ENCODE measurements at regions not wholly inside any gene's neighbourhood (a gene's known extent, or its start where the extent isn't known, plus 50 kb on each side); places are given as distances from the start of the nearest gene placed in this dataset.

DNA sequence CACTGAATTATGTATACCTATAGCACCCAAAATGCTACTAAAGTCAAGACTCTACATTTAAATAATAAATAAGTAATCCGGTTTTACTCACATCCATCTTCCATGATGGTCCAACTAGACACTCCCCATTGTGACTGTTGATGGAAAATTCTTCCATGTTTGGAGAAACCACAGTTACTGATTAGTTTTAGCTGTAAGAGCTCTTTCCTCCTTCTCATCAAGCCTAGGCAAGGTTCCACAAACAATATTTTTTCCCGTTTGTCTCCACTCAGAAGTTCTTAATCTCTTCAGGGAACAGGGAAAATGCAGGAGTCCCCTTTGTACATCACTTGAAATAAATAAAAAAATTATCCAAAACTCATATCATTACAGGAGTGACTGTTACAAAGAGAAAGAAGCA lies 70.7 kb upstream of the EDNRB start:
- no peaks in the 10 kb centered on the region for H3K79me2 ChIP-seq (ENCODE audit: low read depth)
- no peak overlapping the region for H3K9ac ChIP-seq
- no peak overlapping the region for H2AFZ ChIP-seq (replicated peaks)
- no peaks in the 10 kb centered on the region for H3K27me3 ChIP-seq
- no peak overlapping the region for H3K4me3 ChIP-seq
- no peaks in the 10 kb centered on the region for H4K20me1 ChIP-seq (ENCODE audit: low read depth)
- H3K4me1 Mint-ChIP-seq: peaks cover 20% of the 10 kb centered on the region
- H3K36me3 ChIP-seq: no peaks in the 10 kb centered on the region
- H3K27ac Mint-ChIP-seq: peak overlapping the region; percentile 54
- TF ChIP-seq EZH2 (IDR thresholded peaks at IDR 0.05): no peak
- no peak for TF ChIP-seq EZH2phosphoT487 (IDR thresholded peaks at IDR 0.05)
- TF ChIP-seq, protein P1, sequence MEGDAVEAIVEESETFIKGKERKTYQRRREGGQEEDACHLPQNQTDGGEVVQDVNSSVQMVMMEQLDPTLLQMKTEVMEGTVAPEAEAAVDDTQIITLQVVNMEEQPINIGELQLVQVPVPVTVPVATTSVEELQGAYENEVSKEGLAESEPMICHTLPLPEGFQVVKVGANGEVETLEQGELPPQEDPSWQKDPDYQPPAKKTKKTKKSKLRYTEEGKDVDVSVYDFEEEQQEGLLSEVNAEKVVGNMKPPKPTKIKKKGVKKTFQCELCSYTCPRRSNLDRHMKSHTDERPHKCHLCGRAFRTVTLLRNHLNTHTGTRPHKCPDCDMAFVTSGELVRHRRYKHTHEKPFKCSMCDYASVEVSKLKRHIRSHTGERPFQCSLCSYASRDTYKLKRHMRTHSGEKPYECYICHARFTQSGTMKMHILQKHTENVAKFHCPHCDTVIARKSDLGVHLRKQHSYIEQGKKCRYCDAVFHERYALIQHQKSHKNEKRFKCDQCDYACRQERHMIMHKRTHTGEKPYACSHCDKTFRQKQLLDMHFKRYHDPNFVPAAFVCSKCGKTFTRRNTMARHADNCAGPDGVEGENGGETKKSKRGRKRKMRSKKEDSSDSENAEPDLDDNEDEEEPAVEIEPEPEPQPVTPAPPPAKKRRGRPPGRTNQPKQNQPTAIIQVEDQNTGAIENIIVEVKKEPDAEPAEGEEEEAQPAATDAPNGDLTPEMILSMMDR (IDR thresholded peaks at IDR 0.05): no peak
- no peaks in the 10 kb centered on the region for H3K27me3 Mint-ChIP-seq (ENCODE audit: insufficient read depth, low read depth)
- H3K4me2 ChIP-seq: no peak overlapping the region
- DNase-seq (ENCODE audit: low spot score): no peak
- peaks cover 3% of the 10 kb centered on the region for H3K9me3 Mint-ChIP-seq
- no peaks in the 10 kb centered on the region for H3K4me1 ChIP-seq
- H3F3A ChIP-seq (ENCODE audit: low read depth): no peaks in the 10 kb centered on the region
- H3K27ac ChIP-seq: no peak overlapping the region
- no peak overlapping the region for H3K4me3 Mint-ChIP-seq
- no peaks in the 10 kb centered on the region for H3K9me3 ChIP-seq (ENCODE audit: low read depth)
- no peaks in the 10 kb centered on the region for H3K36me3 Mint-ChIP-seq

DNA sequence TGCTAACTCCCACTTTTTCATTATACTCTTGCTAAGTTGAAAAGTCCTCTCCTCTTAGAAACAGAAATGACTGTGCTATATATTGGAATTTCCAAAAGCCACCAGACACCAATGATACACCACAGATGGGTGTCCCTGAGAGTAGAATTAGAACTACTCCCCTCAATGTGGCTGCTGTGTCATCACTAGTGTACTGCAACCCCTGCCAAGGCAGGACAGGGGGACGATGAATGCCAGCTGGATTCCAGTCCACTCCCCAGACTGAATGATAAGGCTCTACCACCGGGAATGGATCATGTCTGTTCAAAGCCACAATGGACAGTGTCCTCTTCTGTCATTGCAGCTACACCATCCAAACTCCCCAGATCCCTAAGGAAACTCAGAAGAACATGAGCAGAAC lies 69.7 kb upstream of the EDNRB start:
- Mint-ChIP-seq H3K9me3 (peaks cover 4% of the 10 kb centered on the region), H3K27me3 (ENCODE audit: insufficient read depth, low read depth) (no peaks in the 10 kb centered on the region), H3K4me1 (peaks cover 20% of the 10 kb centered on the region), H3K27ac (peak overlapping the region; percentile 13), H3K4me3 (no peak overlapping the region), H3K36me3 (no peaks in the 10 kb centered on the region)
- Histone ChIP-seq H3K27ac (no peak overlapping the region), H3K9ac (no peak overlapping the region), H3K4me1 (no peaks in the 10 kb centered on the region), H3K9me3 (ENCODE audit: low read depth) (no peaks in the 10 kb centered on the region), H4K20me1 (ENCODE audit: low read depth) (no peaks in the 10 kb centered on the region), H3K4me3 (no peak overlapping the region), H3K4me2 (no peak overlapping the region), H2AFZ (replicated peaks) (peak overlapping the region; percentile 18), H3K79me2 (ENCODE audit: low read depth) (no peaks in the 10 kb centered on the region), H3K27me3 (no peaks in the 10 kb centered on the region), H3F3A (ENCODE audit: low read depth) (no peaks in the 10 kb centered on the region), H3K36me3 (no peaks in the 10 kb centered on the region)
- DNase-seq (ENCODE audit: low spot score): no peak
- TF ChIP-seq EZH2phosphoT487 (IDR thresholded peaks at IDR 0.05): no peak

DNA sequence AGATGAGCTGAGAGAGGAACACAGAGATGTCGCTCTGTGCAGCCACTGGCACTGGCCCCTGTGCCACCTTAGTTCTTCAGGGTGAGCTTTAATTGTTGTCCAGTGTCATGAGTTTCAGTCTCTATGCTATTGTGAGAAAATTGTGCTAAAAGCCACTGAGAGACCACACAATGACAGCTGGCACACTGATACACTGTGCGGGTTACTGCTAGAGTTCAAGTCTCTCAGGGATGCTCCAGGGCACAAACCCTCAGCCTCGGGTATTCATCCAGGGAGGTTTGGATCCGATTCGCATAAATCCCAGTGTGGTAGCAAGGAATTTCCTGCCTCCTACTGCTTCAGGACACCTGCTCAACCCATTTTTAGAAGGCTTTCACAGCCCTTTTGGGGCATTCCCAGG lies 68.1 kb upstream of the EDNRB start:
- Histone ChIP-seq H3K4me1 (no peaks in the 10 kb centered on the region), H3F3A (ENCODE audit: low read depth) (no peaks in the 10 kb centered on the region), H3K27ac (no peak overlapping the region), H2AFZ (replicated peaks) (no peak overlapping the region), H3K9ac (no peak overlapping the region), H3K4me3 (no peak overlapping the region), H3K79me2 (ENCODE audit: low read depth) (no peaks in the 10 kb centered on the region), H3K9me3 (ENCODE audit: low read depth) (no peaks in the 10 kb centered on the region), H3K4me2 (no peak overlapping the region), H4K20me1 (ENCODE audit: low read depth) (no peaks in the 10 kb centered on the region), H3K36me3 (no peaks in the 10 kb centered on the region), H3K27me3 (no peaks in the 10 kb centered on the region)
- no peak overlapping the region for H3K27ac Mint-ChIP-seq
- peaks cover 21% of the 10 kb centered on the region for H3K4me1 Mint-ChIP-seq
- H3K36me3 Mint-ChIP-seq: peaks cover 4% of the 10 kb centered on the region
- no peak for TF ChIP-seq EZH2 (IDR thresholded peaks at IDR 0.05)
- no peaks in the 10 kb centered on the region for H3K27me3 Mint-ChIP-seq (ENCODE audit: insufficient read depth, low read depth)
- no peak overlapping the region for H3K4me3 Mint-ChIP-seq
- peaks cover 10% of the 10 kb centered on the region for H3K9me3 Mint-ChIP-seq
- no peak for DNase-seq (ENCODE audit: low spot score)

DNA sequence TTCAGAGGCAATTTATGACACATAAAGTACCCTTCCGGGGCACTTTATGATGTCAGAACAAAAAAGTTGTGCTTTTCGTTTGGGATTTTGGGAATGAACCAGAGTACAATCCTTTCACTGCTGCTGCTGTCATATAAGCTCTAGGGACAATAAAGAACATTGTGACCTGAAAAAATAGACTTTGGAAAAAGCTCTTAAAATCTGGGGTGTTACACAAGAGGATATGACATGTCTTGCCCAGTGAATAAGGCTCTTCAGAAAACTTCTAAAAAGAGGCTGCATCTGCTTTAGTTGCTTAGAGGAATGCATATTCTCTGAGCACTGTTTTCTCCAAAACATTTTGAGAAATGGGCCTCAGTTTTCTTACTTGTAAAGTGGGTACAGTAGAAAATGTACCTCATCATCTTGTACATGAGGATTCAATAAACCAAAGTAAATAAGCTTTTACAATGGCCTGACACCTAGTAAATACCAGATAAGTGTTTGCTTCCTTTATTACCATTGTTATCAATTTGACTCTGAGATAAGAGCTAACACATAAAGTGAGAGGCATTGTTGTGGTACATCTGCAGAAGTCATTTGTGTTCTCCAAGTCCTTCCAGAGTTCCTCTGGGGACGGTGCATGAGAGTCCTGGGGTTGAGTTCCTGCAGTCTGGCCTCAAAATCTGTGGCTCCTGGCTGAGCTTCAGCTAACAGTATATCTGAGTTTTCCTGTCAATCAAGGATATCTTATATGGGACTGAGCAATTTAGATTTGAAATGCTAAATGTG lies 67.4 kb upstream of the EDNRB start:
- no peak overlapping the region for H3K4me3 Mint-ChIP-seq
- H4K20me1 ChIP-seq (ENCODE audit: low read depth): no peaks in the 10 kb centered on the region
- no peaks in the 10 kb centered on the region for H3K79me2 ChIP-seq (ENCODE audit: low read depth)
- H3K27ac ChIP-seq: no peak overlapping the region
- no peaks in the 10 kb centered on the region for H3K27me3 Mint-ChIP-seq (ENCODE audit: insufficient read depth, low read depth)
- no peak overlapping the region for H3K27ac Mint-ChIP-seq
- no peak for DNase-seq (ENCODE audit: low spot score)
- no peaks in the 10 kb centered on the region for H3K4me1 ChIP-seq
- no peaks in the 10 kb centered on the region for H3K27me3 ChIP-seq
- no peak for TF ChIP-seq EZH2 (IDR thresholded peaks at IDR 0.05)
- no peak for TF ChIP-seq EZH2phosphoT487 (IDR thresholded peaks at IDR 0.05)
- TF ChIP-seq, protein P1 (IDR thresholded peaks at IDR 0.05): no peak
- no peaks in the 10 kb centered on the region for H3K36me3 ChIP-seq
- no peaks in the 10 kb centered on the region for H3K9me3 ChIP-seq (ENCODE audit: low read depth)
- no peak overlapping the region for H3K9ac ChIP-seq
- peaks cover 4% of the 10 kb centered on the region for H3K36me3 Mint-ChIP-seq
- peaks cover 19% of the 10 kb centered on the region for H3K4me1 Mint-ChIP-seq
- H2AFZ ChIP-seq (replicated peaks): no peak overlapping the region
- H3K4me3 ChIP-seq: no peak overlapping the region
- H3F3A ChIP-seq (ENCODE audit: low read depth): no peaks in the 10 kb centered on the region
- H3K9me3 Mint-ChIP-seq: peaks cover 10% of the 10 kb centered on the region
- H3K4me2 ChIP-seq: no peak overlapping the region

All from neural progenitor cell (in vitro differentiated cells).